Kidney (tissue), 13 donors: ENCODE measurements at regions not wholly inside any gene's neighbourhood (a gene's known extent, or its start where the extent isn't known, plus 50 kb on each side); places are given as distances from the start of the nearest gene placed in this dataset.

Experiments used
- DNase-seq, 5 donors: peaks; one replicate each; pipeline ENCODE4 v3.0.0-alpha.2; 2013 to 2020
- FAIRE-seq: peaks from 2 replicates; lab custom pipeline; 2012; peaks lifted over from hg19 to GRCh38; lab: Jason Lieb, UNC
- H3K27ac ChIP-seq, 2 donors: one replicate each; pipeline ENCODE4 v1.7.0; 2013; ENCODE audit warnings: low read depth in 2 of 2, low read length in 2 of 2, inconsistent platforms in 1 of 2
- H3K27me3 ChIP-seq: one replicate; pipeline ENCODE4 v1.7.1; 2013; ENCODE audit warnings: low read length, inconsistent platforms; ENCODE audit not compliant: control insufficient read depth, insufficient read depth
- H3K36me3 ChIP-seq, 3 donors: one replicate each; pipeline versions ENCODE4 v1.7.0 to v1.7.1; 2013; ENCODE audit warnings: low read length in 3 of 3, control low read depth in 1 of 3, inconsistent platforms in 1 of 3; ENCODE audit not compliant: insufficient read depth in 3 of 3, control insufficient read depth in 2 of 3
- H3K4me1 ChIP-seq, 3 donors: one replicate each; pipeline versions ENCODE4 v1.7.0 to v1.7.1; 2013; ENCODE audit warnings: low read length in 3 of 3, inconsistent platforms in 1 of 3, low read depth in 1 of 3; ENCODE audit not compliant: control insufficient read depth in 2 of 3, insufficient read depth in 2 of 3
- H3K4me3 ChIP-seq, 3 donors: one replicate each; pipeline versions ENCODE4 v1.7.0 to v1.8.1; 2013; ENCODE audit warnings: low read length in 3 of 3, control low read depth in 1 of 3, inconsistent platforms in 1 of 3
- H3K9ac ChIP-seq, 3 donors: one replicate each; pipeline versions ENCODE4 v1.7.0 to v1.7.1; 2013; ENCODE audit warnings: low read length in 3 of 3, control low read depth in 1 of 3, inconsistent platforms in 1 of 3
- H3K9me3 ChIP-seq, 3 donors: one replicate each; pipeline versions ENCODE4 v1.7.0 to v1.7.1; 2013; ENCODE audit warnings: low read length in 3 of 3, control low read depth in 1 of 3, inconsistent platforms in 1 of 3; ENCODE audit not compliant: control insufficient read depth in 2 of 3, insufficient read depth in 1 of 3
- intact Hi-C: fragments of 100-400 bp; cut with DNase I; formaldehyde crosslinking; loops from one replicate; pipeline ENCODE4 v1.11.1; 2022
- TF ChIP-seq, protein P1 (sequence below): IDR thresholded peaks from 3 replicates; pipeline ENCODE4 v1.5.1; 2012; ENCODE audit warnings: mild to moderate bottlenecking, moderate library complexity, borderline replicate concordance; ENCODE audit not compliant: insufficient read depth; ENCODE audit errors: extremely low read depth
- donor health status: control.
- donor health status: control.
- donor health status: control.
- donor health status: control.
- donor health status: control.
- donor health status: DM: yes; HTN: yes; CAD: no.
- donor health status: Normal renal cell carcinoma (clear cell type).

DNA sequence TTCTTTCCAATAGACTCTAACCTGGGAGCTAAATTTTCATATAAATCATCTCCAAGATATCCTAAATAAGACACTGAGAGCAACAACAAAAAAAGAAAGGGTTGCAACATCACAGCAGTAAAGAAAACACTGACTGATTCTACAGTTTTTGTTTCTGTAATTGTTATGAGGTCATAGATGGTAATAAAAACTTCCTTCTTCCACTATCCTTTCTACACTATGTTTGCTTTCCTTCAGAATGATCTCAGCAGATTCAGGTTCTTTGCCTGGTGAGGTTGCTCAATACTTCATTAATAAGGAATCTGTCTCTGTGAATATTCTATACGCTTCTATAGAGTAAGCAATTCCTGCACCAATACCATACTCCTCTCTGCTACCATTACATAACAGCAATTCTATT lies 835.6 kb upstream of the GRAMD2B start:
- Histone ChIP-seq H3K4me1 (no peaks in the 10 kb centered on the region), H3K9ac (no peak overlapping the region), H3K4me3 (no peak overlapping the region), H3K27me3 (no peaks in the 10 kb centered on the region), H3K27ac (no peak overlapping the region), H3K36me3 (no peaks in the 10 kb centered on the region), H3K9me3 (no peaks in the 10 kb centered on the region)
- TF ChIP-seq, protein P1, sequence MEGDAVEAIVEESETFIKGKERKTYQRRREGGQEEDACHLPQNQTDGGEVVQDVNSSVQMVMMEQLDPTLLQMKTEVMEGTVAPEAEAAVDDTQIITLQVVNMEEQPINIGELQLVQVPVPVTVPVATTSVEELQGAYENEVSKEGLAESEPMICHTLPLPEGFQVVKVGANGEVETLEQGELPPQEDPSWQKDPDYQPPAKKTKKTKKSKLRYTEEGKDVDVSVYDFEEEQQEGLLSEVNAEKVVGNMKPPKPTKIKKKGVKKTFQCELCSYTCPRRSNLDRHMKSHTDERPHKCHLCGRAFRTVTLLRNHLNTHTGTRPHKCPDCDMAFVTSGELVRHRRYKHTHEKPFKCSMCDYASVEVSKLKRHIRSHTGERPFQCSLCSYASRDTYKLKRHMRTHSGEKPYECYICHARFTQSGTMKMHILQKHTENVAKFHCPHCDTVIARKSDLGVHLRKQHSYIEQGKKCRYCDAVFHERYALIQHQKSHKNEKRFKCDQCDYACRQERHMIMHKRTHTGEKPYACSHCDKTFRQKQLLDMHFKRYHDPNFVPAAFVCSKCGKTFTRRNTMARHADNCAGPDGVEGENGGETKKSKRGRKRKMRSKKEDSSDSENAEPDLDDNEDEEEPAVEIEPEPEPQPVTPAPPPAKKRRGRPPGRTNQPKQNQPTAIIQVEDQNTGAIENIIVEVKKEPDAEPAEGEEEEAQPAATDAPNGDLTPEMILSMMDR = no peak
- DNase-seq (no peak), FAIRE-seq (no peak)
- intact Hi-C loops = no loop called here

DNA sequence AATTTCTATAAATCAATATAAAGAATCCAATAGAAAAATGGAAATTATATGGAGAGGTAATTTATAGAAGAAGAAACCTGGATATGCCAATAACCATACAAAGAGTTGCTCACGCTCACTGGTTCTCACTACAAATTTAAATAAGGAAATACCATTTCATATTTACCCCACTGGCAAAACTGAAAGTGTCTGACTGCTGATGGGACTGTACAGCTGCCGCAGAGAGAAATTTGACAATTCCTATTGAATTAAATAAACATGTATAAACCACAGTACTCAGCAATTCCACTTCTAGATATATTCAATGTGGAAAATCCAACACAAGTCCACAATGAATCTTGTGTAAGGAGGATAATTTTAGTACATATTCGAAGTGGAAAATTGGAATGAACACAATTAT lies 830.4 kb upstream of the GRAMD2B start:
- no peaks in the 10 kb centered on the region for H3K9me3 ChIP-seq
- no peaks in the 10 kb centered on the region for H3K27me3 ChIP-seq
- no peaks in the 10 kb centered on the region for H3K4me1 ChIP-seq
- no peaks in the 10 kb centered on the region for H3K36me3 ChIP-seq
- no peak overlapping the region for H3K4me3 ChIP-seq
- intact Hi-C loops = no loop called here
- no peak for FAIRE-seq
- TF ChIP-seq, protein P1 = no peak
- no peak for DNase-seq
- H3K9ac ChIP-seq = no peak overlapping the region
- H3K27ac ChIP-seq = no peak overlapping the region

GRCh38 chr5:125595095-125595494 lies 828.1 kb upstream of the GRAMD2B start:
- Histone ChIP-seq H3K9me3 (no peaks in the 10 kb centered on the region), H3K36me3 (no peaks in the 10 kb centered on the region), H3K4me3 (no peak overlapping the region), H3K4me1 (no peaks in the 10 kb centered on the region), H3K9ac (no peak overlapping the region), H3K27me3 (no peaks in the 10 kb centered on the region), H3K27ac (no peak overlapping the region)
- TF ChIP-seq, protein P1 = no peak
- intact Hi-C loops = no loop called here
- FAIRE-seq (no peak), DNase-seq (peak; percentile 59 to 88 (median 81))

GRCh38 chr5:125595845-125596244 lies 827.4 kb upstream of the GRAMD2B start:
- intact Hi-C loops = no loop called here
- no peaks in the 10 kb centered on the region for H3K36me3 ChIP-seq
- no peaks in the 10 kb centered on the region for H3K27me3 ChIP-seq
- no peaks in the 10 kb centered on the region for H3K4me1 ChIP-seq
- FAIRE-seq = no peak
- DNase-seq = no peak
- TF ChIP-seq, protein P1 = no peak
- H3K9me3 ChIP-seq = no peaks in the 10 kb centered on the region
- no peak overlapping the region for H3K9ac ChIP-seq
- H3K4me3 ChIP-seq = no peak overlapping the region
- no peak overlapping the region for H3K27ac ChIP-seq
